Fibroblast of the conjunctiva (primary cell): ENCODE measurements at regions not wholly inside any gene's neighbourhood (a gene's known extent, or its start where the extent isn't known, plus 50 kb on each side); places are given as distances from the start of the nearest gene placed in this dataset.

ENCODE experiments used
- DNase-seq: peaks from one replicate; pipeline ENCODE4 v3.0.0-alpha.2; 2010; ENCODE audit warnings: low read depth

DNA sequence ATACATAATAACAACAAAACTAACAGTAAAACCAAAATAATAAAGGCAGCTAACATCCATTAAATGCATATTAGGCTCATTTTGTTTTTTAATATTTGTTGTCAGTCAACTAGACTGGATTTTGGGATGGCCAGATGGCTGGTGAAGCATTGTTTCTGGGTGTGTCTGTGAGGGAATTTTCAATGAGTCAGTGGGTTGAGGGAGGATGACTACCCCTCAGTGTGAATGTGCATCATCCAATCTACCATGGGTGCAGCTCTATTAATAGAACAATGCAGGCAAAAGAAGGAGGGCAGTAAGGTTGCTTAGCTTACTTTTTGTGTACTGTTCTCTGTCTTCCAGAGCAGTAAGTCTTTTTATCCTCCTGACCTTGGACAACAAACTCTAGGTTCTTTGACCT, 484.2 kb upstream of the HS3ST1 start:
- DNase-seq: peak; percentile 1

DNA sequence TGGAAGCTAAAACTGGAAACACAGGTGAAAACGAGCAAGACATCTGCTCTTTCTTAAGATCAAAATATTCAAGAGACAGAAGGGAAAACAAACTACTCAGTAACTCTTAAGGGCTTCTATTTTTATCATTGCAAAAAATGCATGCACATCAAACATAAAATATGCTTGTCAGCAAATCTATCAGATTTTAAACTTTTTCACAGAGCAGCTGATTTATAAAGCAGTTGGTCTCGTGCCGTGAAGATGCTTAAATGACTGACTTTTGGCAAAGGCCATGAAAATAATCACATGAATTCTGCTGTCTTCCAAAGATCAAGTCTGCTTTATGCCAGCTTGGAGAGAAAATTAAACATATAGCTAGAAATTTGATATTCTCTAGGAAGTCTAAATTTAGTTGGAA, 482.1 kb upstream of the HS3ST1 start:
- DNase-seq: no peak

DNA sequence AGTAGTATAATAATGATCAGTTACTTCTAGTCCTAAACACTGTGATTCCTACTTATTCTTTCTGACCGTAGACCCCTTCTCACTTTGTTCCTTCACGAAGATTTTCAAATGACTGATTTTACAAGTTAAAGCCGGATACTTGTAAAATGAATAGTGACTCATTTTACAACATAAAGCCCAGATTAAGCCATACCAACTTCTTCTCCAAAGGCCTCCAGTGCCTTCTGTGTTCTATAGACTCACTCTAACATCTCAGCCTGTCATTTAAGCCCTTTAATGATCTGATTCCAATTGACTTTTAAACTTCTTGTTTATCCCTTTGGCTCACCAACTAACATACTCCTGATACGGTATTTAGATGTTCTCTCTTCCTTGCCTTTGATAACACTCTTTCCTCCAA, 480.0 kb upstream of the HS3ST1 start:
- no peak for DNase-seq

DNA sequence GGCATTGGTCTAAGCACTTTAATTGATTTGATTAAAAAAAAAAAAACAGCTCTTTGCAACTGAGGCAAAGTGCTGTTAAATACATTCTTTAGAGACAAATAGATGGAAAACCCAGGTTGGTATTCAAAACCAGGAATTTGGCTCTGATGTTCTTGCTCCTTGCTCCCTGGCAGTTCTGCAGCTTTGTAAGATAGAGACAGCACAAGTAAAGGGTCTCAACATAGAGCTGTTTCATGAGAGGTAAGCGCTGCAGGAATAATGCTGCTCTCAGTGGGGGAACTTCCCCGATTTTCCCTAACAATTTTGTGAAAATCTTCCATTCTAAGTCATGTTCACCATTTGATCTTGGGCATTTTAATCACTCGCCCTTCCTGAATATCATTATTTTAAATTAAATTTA, 479.5 kb upstream of the HS3ST1 start:
- DNase-seq: no peak

DNA sequence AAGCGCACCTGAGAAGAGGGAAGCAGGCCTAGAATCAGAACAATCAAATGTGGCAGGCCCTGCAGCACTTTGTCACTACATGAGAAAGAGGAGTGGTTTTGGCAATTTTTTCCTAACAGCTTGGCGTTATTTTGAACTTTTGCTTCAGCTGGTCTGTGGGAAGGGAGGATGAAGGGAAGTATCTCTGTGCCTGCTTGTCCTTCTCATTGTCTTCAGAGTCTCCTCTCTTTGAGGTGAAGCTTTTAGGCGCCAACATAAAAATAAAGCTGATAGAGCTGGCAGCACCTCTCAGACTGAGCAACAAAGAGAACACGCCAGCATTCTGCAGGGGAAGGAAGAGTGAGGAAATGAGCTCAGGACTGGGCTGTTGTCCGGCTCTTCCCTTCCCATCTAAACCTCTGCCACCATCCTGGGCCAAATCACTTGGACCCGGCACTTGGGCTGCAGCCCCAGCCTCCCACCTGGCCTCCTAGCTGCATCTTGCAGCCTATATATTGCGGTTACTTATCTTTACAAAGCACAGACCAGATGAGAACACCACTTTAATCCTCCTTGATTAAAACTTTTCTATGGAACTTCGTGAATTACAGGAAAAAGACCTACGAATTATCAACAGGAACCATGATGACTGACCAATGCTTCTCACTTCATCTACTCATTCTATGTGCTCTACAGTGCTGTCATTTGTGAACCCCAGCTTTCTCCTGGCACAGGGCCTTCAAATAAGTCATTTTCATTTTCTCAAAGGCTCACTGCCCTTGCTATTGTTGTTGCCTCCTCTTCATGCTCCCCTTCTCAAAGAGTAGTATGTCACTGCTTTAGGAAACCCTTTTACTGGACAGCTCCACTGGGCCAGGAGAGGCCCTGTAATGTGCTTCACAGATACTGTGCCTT, 476.4 kb upstream of the HS3ST1 start:
- DNase-seq: no peak

DNA sequence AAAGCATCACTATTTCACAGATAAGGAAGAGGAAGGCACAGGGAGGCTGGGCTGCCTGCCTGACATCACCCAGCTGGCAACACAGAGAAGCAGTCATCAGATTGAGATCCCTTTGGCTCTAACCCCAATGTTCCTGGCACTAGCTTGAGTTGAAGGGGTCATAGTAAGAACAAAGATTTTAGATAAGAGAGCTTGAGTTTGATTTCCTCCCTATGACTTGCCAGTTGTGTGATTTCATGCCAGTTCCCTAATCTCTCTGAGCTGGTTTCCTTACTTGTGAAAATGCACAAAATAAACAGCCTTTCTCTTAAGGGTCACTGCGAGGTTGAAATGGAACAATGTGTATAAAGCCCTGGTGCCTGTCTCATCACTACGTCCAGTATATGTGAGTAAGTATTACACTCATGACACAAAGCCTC, 475.4 kb upstream of the HS3ST1 start:
- peak; percentile 1 for DNase-seq

DNA sequence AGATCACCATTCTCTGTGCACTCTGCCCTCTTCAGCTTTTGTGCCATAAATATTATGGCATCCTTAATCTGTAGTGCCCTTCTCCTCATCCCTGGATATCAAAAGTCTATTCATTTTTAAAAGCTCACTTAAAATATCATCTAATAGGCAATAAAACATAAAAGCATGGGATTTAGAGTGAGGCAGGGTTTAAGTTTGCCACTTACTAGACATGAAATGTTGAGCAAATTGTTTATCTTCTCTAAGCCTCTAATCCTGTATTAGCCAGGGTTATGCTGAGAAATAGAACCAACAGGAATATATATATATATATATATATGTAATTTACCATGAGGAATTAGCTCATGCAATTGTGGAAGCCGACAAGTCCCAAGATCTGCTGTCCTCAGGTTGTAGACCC, 472.4 kb upstream of the HS3ST1 start:
- no peak for DNase-seq

DNA sequence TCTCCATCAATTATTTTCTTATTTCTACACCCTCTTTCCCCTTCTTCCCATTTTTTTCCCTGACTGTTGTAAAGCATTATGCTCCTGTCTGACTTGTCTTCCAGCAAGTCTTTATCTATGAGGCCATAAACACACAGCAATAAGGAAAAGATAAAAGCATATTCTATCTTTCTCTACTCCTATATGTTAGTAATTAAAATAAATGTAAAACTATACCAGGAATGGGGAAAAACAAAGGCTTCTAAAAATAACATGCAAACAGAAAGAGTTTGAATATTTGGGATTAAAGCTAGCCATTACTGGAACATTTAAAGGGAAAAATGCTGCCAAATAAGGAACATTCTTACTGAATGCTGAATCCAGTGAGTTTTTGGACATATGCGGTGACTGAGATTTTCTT, 471.7 kb upstream of the HS3ST1 start:
- no peak for DNase-seq

DNA sequence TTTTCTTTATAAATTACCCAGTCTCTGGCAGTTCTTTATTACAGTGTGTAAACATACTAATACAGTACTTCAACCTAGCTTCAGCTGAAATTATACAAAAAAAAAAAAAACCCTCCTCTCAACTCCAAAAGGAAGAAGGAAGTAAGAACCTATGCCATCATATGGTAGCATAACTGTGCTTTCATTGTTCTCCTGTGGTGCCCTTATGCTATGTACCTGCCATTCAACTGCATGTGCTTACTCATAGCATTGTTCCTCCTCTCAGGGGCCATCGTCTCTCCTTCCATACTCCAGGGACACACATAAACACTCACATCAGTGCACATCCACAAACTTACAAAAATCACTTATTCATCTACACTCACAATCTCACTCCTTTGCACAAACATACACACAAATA, 470.1 kb upstream of the HS3ST1 start:
- DNase-seq: no peak

DNA sequence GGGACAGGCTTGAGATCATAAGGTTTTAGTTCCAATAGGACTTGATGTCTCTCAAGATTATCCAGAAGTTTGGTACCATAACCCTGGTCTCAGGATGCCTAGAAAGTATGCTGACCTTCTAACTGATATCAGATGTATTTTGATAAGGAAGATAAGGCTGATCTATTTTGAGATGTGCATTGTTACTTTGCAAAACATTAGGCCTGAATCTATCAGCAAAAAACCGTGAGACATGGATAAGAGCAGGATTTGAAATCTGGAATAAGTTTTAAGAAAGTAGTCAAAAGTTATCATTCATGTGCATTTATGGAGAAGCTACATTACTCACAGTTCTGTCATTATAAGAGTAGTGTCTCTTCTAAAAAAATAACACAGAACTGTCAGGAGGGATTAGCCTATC, 467.1 kb upstream of the HS3ST1 start:
- no peak for DNase-seq

DNA sequence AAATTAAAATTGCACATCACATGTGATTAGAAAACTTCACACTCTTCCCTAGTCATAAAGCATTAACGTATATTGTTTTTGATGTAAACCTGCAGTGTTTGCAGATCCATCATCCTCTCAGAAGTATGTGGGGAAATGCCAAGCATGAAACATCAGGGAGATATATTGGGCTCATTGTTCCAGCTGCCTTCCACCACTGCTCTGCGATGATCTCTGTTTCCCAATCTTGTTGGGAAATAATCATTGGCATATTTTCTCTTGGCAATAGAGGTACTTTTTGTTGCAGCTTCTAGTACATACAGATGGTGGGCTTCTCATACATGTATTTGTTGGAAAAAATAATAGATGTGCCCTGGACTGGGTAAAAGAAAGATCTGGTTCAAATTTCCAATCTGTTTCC, 466.3 kb upstream of the HS3ST1 start:
- DNase-seq: no peak

DNA sequence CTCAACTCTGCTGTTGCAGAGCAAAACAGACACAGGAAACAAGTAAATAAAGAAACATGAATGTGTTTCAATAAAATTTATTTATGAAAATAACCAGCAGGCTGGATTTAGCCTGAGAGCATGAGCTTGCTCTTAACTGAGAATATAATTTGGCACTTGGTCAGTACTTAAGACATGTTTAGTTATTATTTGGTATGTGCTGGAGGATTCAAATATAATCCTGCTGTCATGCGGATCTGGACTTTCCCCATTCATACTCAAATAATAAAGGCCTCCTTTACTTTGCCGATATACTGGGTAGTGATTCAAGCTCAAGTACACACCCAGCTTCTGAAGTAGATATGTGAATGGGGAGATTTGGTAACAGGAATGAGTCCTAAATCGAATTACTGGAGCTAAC, 465.5 kb upstream of the HS3ST1 start:
- DNase-seq: no peak

DNA sequence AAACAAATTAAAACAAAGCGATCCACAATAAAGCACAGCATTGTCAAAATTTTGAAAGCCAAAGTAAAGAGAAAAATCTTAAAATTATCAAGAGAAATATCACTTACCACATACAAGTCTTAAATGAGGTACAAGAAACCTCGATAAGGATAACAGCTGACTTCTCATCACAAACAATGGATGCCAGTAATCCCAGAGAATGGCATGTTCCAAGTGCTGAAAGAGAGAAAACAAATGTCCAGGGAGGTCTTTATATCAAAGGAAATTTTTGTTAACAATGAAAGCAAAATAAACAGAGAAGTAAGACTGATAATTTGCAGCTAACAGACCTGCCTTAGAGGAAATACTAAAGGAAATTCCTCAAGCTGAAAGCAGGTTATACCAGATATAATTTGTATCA, 460.4 kb upstream of the HS3ST1 start:
- DNase-seq: no peak

DNA sequence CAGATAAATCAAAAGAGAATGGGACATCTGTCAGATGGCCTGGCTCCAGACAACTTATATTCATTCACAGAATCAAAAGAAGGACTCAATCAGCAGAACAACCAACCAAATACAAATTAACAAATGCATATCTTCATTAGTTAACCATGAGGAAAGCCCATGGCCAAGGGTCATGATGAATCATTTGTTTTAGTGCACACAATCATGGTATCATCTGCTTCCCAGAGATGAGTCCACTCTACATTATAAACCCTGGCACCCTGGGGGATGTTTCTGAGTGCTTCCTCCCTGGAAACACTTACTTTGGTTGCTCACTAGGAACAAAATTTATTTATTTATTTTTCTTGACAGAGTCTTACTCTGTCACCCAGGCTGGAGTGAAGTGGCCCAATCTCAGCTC, 453.3 kb upstream of the HS3ST1 start:
- no peak for DNase-seq

DNA sequence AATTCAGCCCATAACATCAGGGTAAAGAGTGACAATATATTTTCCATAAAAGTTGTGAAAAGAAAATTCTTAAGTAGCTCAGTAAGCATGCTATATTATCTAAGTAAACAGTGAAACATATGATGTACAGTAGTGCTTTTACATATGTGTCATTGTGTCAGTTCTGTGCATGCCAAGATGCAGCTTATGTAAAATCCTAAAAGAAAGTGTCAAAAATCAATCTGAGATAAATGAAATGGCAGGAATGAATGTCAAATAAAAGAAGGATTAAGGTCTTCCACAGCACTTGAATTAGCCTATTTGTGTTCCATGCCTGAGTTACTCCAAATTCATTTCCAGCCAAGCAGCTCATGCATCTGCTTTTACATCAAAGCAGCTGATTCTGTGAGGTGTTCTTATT, 452.7 kb upstream of the HS3ST1 start:
- no peak for DNase-seq

DNA sequence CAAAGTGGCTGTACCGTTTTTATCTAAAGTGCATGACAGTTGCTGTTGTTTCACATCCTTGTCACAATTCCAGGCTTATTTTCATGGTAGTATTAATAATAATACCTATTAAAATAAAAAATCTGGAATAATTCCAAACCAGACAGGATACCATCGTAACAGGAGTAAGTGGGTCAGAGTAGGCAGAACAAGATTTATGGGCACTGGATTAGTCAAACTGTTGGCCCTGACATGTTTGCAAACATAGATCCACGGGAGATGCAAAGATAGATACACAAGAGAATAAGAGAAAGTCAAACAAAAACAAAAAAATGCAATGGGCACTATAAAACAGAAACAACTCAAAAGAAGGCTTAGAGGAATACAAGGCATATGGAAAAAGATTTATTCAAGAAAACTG, 449.5 kb upstream of the HS3ST1 start:
- DNase-seq: no peak

DNA sequence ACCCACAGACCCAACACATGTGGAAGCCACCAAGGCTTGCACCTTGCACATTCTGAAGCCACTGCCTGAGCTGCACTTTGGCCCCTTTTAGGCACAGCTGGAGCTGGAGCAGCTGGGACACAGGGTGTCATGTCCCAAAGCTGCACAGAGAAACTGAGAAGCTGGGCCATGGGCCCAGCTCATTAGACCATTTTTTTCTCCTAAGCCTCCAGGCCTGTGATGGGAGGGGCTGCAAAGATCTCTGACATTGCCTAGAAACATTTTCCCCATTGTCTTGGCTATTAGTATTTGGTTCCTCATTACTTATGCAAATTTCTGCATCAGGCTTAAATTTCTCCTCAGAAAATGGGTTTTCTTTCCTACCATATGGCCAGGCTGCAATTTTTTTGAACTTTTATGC, 447.4 kb upstream of the HS3ST1 start:
- DNase-seq: no peak

DNA sequence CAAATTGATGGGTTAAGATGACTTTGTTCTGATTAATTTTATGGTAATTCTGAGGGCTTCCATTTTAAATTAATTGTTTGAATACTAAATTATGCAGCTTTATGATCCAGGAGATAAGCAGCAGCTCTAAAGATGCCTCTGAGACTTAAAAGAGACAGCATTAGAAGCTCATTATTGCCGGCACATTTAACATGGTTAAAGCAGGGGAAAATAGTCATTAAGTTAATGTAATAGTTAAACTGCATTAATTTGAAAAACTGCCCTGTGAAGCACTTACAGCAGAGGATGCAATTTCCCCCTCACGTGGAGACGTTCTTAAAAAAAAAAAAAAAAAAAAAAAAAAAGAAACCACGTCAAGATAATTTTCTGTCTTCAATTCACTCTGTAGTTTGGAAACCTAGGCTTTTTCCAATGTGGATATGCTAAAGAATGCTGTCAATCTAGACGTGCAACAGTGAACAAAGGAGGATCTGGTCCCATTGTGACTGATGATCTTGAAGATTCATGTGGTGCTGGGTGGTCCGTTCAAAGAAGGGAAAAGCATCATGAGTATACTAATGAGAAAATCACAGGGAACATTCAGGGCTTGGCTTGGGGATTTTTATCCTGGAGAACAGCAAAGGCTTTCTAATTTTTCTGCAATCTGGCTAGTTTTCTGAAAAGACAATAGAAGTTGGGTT, 440.6 kb upstream of the HS3ST1 start:
- DNase-seq: no peak

DNA sequence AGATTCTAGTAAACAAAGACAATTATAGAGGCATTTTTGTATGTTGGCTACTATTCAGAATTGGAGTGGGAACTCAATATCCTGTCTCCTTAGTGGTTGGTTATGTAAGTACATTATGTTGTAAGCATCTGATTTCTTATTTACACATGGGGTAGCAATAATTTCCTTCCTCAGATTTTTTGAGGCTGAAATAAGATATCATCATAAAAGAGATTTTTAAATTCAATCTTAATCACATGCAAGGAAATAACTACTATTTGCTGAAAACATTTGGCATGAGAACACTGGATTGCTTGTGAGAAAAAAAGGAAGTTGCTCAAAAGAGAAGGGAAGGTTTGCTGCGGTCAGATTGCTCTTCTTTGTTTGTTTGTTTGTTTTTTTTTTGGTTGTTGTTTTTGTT, 437.7 kb upstream of the HS3ST1 start:
- no peak for DNase-seq

DNA sequence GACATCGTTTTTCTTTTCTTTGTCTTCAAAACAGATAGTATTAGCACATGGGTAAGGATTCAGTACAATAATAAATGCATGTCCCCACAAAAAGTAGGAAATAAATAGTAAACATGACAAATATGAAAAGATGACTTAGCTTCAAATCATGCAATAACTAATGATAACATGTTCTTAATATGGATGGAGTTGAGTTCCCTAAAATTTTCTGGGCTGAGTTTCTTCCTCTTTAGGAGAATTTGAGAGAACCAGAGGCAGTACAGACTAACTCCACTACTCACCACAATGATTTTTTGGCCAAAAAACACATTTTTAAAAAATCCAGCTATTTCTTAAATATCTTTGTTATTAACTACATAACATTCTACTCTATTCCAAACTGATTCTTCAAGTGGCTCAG, 432.3 kb upstream of the HS3ST1 start:
- no peak for DNase-seq

DNA sequence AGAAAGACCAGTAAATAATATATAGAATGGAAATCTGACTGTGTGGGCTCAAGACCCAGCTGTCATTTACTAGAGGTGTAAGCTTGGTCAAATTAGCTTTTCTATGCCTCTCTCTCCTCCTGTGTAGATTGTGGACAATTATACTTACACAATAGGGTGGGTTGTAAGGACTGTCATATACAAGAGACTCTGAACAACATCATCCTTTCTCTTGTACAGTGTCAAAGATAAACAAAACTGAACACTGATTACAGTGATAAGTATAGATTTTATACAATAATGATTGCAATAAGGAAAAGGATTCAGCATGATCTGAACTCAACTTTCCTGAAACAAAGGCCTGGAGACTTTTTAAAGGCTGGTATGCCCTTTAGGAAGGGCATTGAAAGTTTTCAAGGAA, 429.2 kb upstream of the HS3ST1 start:
- no peak for DNase-seq

DNA sequence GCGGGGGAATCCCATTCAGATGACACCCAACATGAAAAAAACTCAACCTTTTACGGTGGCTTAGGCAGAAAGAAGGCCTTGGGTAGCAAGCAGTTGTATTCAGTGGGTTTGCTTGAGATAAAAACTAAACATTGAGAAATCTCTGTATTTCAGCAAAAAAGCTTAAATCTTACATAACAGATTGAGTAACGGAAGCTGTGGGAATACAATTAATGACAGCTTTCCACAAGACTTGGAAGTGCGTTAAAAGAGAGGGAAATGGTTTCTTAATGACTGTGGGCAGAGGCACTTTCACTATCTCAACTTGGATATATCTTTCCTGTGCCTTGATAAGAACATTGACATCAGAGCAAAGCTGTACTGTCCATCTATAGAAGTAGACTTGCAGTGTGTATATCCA, 418.5 kb upstream of the HS3ST1 start:
- DNase-seq: no peak

DNA sequence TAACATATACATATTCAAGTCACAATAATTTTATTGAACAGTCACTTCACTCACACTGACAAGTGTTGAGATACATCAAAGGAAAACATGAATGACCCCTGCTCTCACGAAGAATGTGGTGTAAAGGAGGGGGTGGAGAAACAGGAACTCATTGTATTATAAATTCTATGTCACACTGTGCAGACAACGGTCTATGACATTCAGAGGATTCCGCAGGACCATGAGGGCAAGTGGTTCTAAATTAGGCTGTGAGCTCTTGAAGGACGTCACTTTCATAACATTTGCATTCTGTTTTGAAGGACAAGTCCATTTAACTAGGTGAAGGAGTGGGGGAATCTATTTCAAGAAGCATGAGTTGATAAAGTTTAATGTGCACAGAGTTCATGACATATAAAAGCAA, 415.2 kb upstream of the HS3ST1 start:
- no peak for DNase-seq

DNA sequence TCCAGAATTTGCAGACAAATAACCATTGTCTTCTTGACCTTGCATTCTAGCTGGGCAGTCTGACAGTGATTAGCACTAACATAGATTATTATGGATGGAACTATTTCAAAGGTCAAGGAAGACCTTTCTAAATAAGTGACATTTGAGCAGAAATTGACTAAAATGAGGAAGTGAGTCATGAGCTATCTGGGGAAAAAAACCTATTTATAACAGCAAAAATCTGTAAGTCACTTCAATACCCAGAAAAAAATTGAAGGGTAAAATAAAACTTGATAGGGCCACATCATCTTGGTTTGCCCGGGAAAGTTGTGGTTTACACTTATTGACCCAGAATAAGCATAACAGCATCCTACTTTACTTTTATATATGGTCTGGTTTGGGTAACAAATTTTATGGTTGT, 414.6 kb upstream of the HS3ST1 start:
- no peak for DNase-seq
